ENCODE measurements at regions not wholly inside any gene's neighbourhood (a gene's known extent, or its start where the extent isn't known, plus 50 kb on each side); places are given as distances from the start of the nearest gene placed in this dataset.

GRCh38 chr18:71727909-71728308, 816.2 kb downstream of the CBLN2 start:
- no peak for TF ChIP-seq CTCF (IDR thresholded peaks at IDR 0.05)
- TF ChIP-seq POLR2A (IDR thresholded peaks at IDR 0.05): no peak
- ATAC-seq: no peak
- intact Hi-C loops (cut with DNase I): no loop called here
- 63% methylated on average over 2 of the region's 2 CpGs for WGBS (ENCODE audit: insufficient coverage, low coverage, low lambda C conversion rate, missing lambda C conversion rate)
- Histone ChIP-seq H3K27me3 (no peaks in the 10 kb centered on the region), H3K27ac (no peak overlapping the region), H3K36me3 (no peaks in the 10 kb centered on the region), H3K4me3 (no peak overlapping the region), H3K4me1 (no peaks in the 10 kb centered on the region), H3K9me3 (no peaks in the 10 kb centered on the region)
- no peak for DNase-seq

GRCh38 chr18:71725256-71725655, 818.9 kb downstream of the CBLN2 start:
- no peak overlapping the region for H3K4me3 ChIP-seq
- no peaks in the 10 kb centered on the region for H3K4me1 ChIP-seq
- H3K27ac ChIP-seq: no peak overlapping the region
- ATAC-seq (no peak), DNase-seq (no peak)
- TF ChIP-seq CTCF (IDR thresholded peaks at IDR 0.05) (no peak), POLR2A (IDR thresholded peaks at IDR 0.05) (no peak)
- H3K36me3 ChIP-seq: no peaks in the 10 kb centered on the region
- 54% methylated on average over 2 of the region's 2 CpGs for WGBS (ENCODE audit: insufficient coverage, low coverage, low lambda C conversion rate, missing lambda C conversion rate)
- H3K27me3 ChIP-seq: no peaks in the 10 kb centered on the region
- intact Hi-C loops (cut with DNase I): no loop called here
- no peaks in the 10 kb centered on the region for H3K9me3 ChIP-seq

- no peak for DNase-seq
- H3K4me3 ChIP-seq: no peak overlapping the region
- no peaks in the 10 kb centered on the region for H3K27me3 ChIP-seq
- H3K9me3 ChIP-seq: no peaks in the 10 kb centered on the region
- no peaks in the 10 kb centered on the region for H3K36me3 ChIP-seq
- TF ChIP-seq CTCF (IDR thresholded peaks at IDR 0.05) (no peak), POLR2A (IDR thresholded peaks at IDR 0.05) (no peak)
- no peaks in the 10 kb centered on the region for H3K4me1 ChIP-seq
- intact Hi-C loops (cut with DNase I): no loop called here
- no peak for ATAC-seq
- H3K27ac ChIP-seq: no peak overlapping the region
- 33% methylated on average over 1 of the region's 1 CpG for WGBS (ENCODE audit: insufficient coverage, low coverage, low lambda C conversion rate, missing lambda C conversion rate)
Measured at GRCh38 chr18:71707985-71708500, 836.1 kb downstream of the CBLN2 start.

- Histone ChIP-seq H3K9me3 (no peaks in the 10 kb centered on the region), H3K4me1 (no peaks in the 10 kb centered on the region), H3K4me3 (no peak overlapping the region), H3K36me3 (no peaks in the 10 kb centered on the region), H3K27ac (no peak overlapping the region), H3K27me3 (no peaks in the 10 kb centered on the region)
- WGBS (ENCODE audit: insufficient coverage, low coverage, low lambda C conversion rate, missing lambda C conversion rate): 20% methylated on average over 1 of the region's 1 CpG
- no peak for DNase-seq
- intact Hi-C loops (cut with DNase I): no loop called here
- no peak for ATAC-seq
- TF ChIP-seq POLR2A (IDR thresholded peaks at IDR 0.05) (no peak), CTCF (IDR thresholded peaks at IDR 0.05) (no peak)
Measured at GRCh38 chr18:71707400-71707799, 836.7 kb downstream of the CBLN2 start.

Data from right lobe of liver (tissue), 6 donors.